Activated CD8-positive, alpha-beta memory T cell treated with anti-CD3 and anti-CD28 coated beads for 36 hours (primary cell): ENCODE measurements at regions not wholly inside any gene's neighbourhood (a gene's known extent, or its start where the extent isn't known, plus 50 kb on each side); places are given as distances from the start of the nearest gene placed in this dataset.
"Not testable (repeated sequence)": the region's sequence is repeated elsewhere in the genome, so short reads cannot be mapped to it uniquely, and the experiment has no call there.

Experiments used
- CTCF ChIA-PET: fragments of 350-600 bp; sonication (Branson Sonifier 250); formaldehyde crosslinking; loops from one replicate; lab custom pipeline; 2021; ENCODE audit warnings: antibody characterized with exemption; lab: Charles Lee
- POLR2A ChIA-PET: fragments of 350-600 bp; sonication (Branson Sonifier 250); formaldehyde crosslinking; loops from one replicate; lab custom pipeline; 2021; ENCODE audit warnings: antibody characterized with exemption; lab: Charles Lee

- POLR2A ChIA-PET = no interaction called here
- CTCF ChIA-PET = interaction anchor here (0.7 to 1.4 kb wide), 3 partner anchors 14 to 186 kb away, joined by 3 read pairs; no protein-coding TSS in a partner anchor
Observed at GRCh38 chr2:136319651-136320050, 201.7 kb upstream of the CXCR4 start.

GRCh38 chr2:136319237-136319636, 201.3 kb upstream of the CXCR4 start:
- ChIA-PET CTCF (interaction anchor here (0.7 to 1.4 kb wide), 3 partner anchors 14 to 185 kb away, joined by 3 read pairs; no protein-coding TSS in a partner anchor), POLR2A (no interaction called here)

- ChIA-PET CTCF (interaction anchor here (1.2 kb wide), 1 partner anchor 262 kb away, joined by 3 read pairs; no protein-coding TSS in a partner anchor), POLR2A (no interaction called here)
Observed at GRCh38 chr2:136314240-136314639, 196.3 kb upstream of the CXCR4 start.

- CTCF ChIA-PET, POLR2A ChIA-PET: not testable (repeated sequence)
Observed at GRCh38 chr2:136312568-136312967, 194.6 kb upstream of the CXCR4 start.

- CTCF ChIA-PET = interaction anchor here (1.4 to 1.6 kb wide), 2 partner anchors 10 to 16 kb away, joined by 3 to 5 read pairs; no protein-coding TSS in a partner anchor
- POLR2A ChIA-PET = interaction anchor here (1.0 kb wide), 3 partner anchors 16 to 253 kb away, joined by 4 read pairs; no protein-coding TSS in a partner anchor
Observed at GRCh38 chr2:136310797-136311603, 193.1 kb upstream of the CXCR4 start.

GRCh38 chr2:136310005-136310495, 192.1 kb upstream of the CXCR4 start:
- CTCF ChIA-PET = interaction anchor here (1.4 to 1.6 kb wide), 2 partner anchors 10 to 17 kb away, joined by 3 to 5 read pairs; no protein-coding TSS in a partner anchor
- POLR2A ChIA-PET = no interaction called here

- POLR2A ChIA-PET = no interaction called here
- CTCF ChIA-PET = interaction anchor here (1.4 kb wide), 1 partner anchor 172 kb away, joined by 3 read pairs; no protein-coding TSS in a partner anchor
Observed at GRCh38 chr2:136308611-136309010, 190.7 kb upstream of the CXCR4 start.

GRCh38 chr2:136306836-136307235, 188.9 kb upstream of the CXCR4 start:
- POLR2A ChIA-PET = no interaction called here

GRCh38 chr2:136305517-136306192, 187.7 kb upstream of the CXCR4 start:
- ChIA-PET POLR2A (interaction anchor here (0.5 to 1.4 kb wide), 4 partner anchors 24 to 357 kb away, joined by 3 to 4 read pairs (median 3); no protein-coding TSS in a partner anchor), CTCF (interaction anchor here (0.9 to 1.4 kb wide), 2 partner anchors 14 to 173 kb away, joined by 3 read pairs; no protein-coding TSS in a partner anchor)

More at GRCh38 chr2:136306836-136307235, 188.9 kb upstream of the CXCR4 start:
- CTCF ChIA-PET = no interaction called here

- CTCF ChIA-PET = no interaction called here
- POLR2A ChIA-PET = no interaction called here
Observed at GRCh38 chr2:136301006-136301405, 183.1 kb upstream of the CXCR4 start.

GRCh38 chr2:136298631-136299030, 180.7 kb upstream of the CXCR4 start:
- ChIA-PET CTCF (no interaction called here), POLR2A (no interaction called here)

GRCh38 chr2:136297994-136298393, 180.0 kb upstream of the CXCR4 start:
- ChIA-PET CTCF (interaction anchor here (1.0 kb wide), 1 partner anchor 16 kb away, joined by 3 read pairs; no protein-coding TSS in a partner anchor), POLR2A (no interaction called here)

- ChIA-PET POLR2A (no interaction called here), CTCF (interaction anchor here (1.0 kb wide), 1 partner anchor 16 kb away, joined by 3 read pairs; no protein-coding TSS in a partner anchor)
Observed at GRCh38 chr2:136297312-136297711, 179.4 kb upstream of the CXCR4 start.

- ChIA-PET POLR2A (no interaction called here), CTCF (no interaction called here)
Observed at GRCh38 chr2:136295168-136295567, 177.2 kb upstream of the CXCR4 start.

GRCh38 chr2:136291871-136292270, 173.9 kb upstream of the CXCR4 start:
- ChIA-PET CTCF (no interaction called here), POLR2A (no interaction called here)

- POLR2A ChIA-PET = no interaction called here
Observed at GRCh38 chr2:136290326-136290725, 172.4 kb upstream of the CXCR4 start.

GRCh38 chr2:136288249-136288648, 170.3 kb upstream of the CXCR4 start:
- CTCF ChIA-PET = no interaction called here

More at GRCh38 chr2:136290326-136290725, 172.4 kb upstream of the CXCR4 start:
- CTCF ChIA-PET = no interaction called here

GRCh38 chr2:136286423-136286822, 168.5 kb upstream of the CXCR4 start:
- ChIA-PET POLR2A (no interaction called here), CTCF (interaction anchor here (0.5 kb wide), 1 partner anchor 394 kb away, joined by 3 read pairs; no protein-coding TSS in a partner anchor)

More at GRCh38 chr2:136288249-136288648, 170.3 kb upstream of the CXCR4 start:
- POLR2A ChIA-PET = no interaction called here
